ENCODE measurements at regions not wholly inside any gene's neighbourhood (a gene's known extent, or its start where the extent isn't known, plus 50 kb on each side); places are given as distances from the start of the nearest gene placed in this dataset.

GRCh38 chr7:155147624-155148023 is 77.5 kb downstream of the HTR5A start:
- no peaks in the 10 kb centered on the region for H3K4me1 ChIP-seq (ENCODE audit: insufficient read depth, low read length)
- H3K27ac ChIP-seq (ENCODE audit: low read depth in 1 of 2, low read length in 2 of 2) = no peak overlapping the region
- TF ChIP-seq, protein P1, sequence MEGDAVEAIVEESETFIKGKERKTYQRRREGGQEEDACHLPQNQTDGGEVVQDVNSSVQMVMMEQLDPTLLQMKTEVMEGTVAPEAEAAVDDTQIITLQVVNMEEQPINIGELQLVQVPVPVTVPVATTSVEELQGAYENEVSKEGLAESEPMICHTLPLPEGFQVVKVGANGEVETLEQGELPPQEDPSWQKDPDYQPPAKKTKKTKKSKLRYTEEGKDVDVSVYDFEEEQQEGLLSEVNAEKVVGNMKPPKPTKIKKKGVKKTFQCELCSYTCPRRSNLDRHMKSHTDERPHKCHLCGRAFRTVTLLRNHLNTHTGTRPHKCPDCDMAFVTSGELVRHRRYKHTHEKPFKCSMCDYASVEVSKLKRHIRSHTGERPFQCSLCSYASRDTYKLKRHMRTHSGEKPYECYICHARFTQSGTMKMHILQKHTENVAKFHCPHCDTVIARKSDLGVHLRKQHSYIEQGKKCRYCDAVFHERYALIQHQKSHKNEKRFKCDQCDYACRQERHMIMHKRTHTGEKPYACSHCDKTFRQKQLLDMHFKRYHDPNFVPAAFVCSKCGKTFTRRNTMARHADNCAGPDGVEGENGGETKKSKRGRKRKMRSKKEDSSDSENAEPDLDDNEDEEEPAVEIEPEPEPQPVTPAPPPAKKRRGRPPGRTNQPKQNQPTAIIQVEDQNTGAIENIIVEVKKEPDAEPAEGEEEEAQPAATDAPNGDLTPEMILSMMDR (IDR thresholded peaks at IDR 0.05) = no peak
- H3K36me3 Mint-ChIP-seq (ENCODE audit: low read depth) = no peaks in the 10 kb centered on the region
- H3K4me1 Mint-ChIP-seq (ENCODE audit: low read depth) = no peaks in the 10 kb centered on the region
- peaks cover 2 to 10% of the 10 kb centered on the region in 2 experiments for H3K27me3 ChIP-seq (ENCODE audit: control insufficient read depth in 1 of 2, insufficient read depth in 2 of 2, low read length in 2 of 2)
- no peak for DNase-seq
- no peaks in the 10 kb centered on the region for H3K36me3 ChIP-seq (ENCODE audit: insufficient read depth, low read length)
- peaks cover 0 to 7% of the 10 kb centered on the region in 2 experiments for H3K9me3 ChIP-seq (ENCODE audit: control insufficient read depth in 1 of 2, insufficient read depth in 1 of 2, low read length in 2 of 2)
- peaks cover 38% of the 10 kb centered on the region for H3K27me3 Mint-ChIP-seq
- no peak overlapping the region for H3K4me3 ChIP-seq (ENCODE audit: low read length)
- no peak overlapping the region for H3K4me3 Mint-ChIP-seq
- CTCF ChIA-PET = no interaction called here
- intact Hi-C loops (cut with DNase I, micrococcal nuclease) = no loop called here
- no peak overlapping the region for H3K27ac Mint-ChIP-seq
- no peak for ATAC-seq (ENCODE audit: poor library complexity)
- peaks cover 6% of the 10 kb centered on the region for H3K9me3 Mint-ChIP-seq
- POLR2A ChIA-PET = no interaction called here

GRCh38 chr7:155153676-155154075 is 83.6 kb downstream of the HTR5A start:
- Mint-ChIP-seq H3K36me3 (ENCODE audit: low read depth) (no peaks in the 10 kb centered on the region), H3K9me3 (peaks cover 9% of the 10 kb centered on the region), H3K4me3 (no peak overlapping the region), H3K27me3 (peaks cover 4% of the 10 kb centered on the region), H3K27ac (no peak overlapping the region), H3K4me1 (ENCODE audit: low read depth) (no peaks in the 10 kb centered on the region)
- ChIA-PET CTCF (no interaction called here), POLR2A (no interaction called here)
- TF ChIP-seq, protein P1 (IDR thresholded peaks at IDR 0.05) = no peak
- intact Hi-C loops (cut with DNase I, micrococcal nuclease) = no loop called here
- Histone ChIP-seq H3K27me3 (ENCODE audit: control insufficient read depth in 1 of 2, insufficient read depth in 2 of 2, low read length in 2 of 2) (peaks cover 3 to 12% of the 10 kb centered on the region in 2 experiments), H3K4me3 (ENCODE audit: low read length) (no peak overlapping the region), H3K36me3 (ENCODE audit: insufficient read depth, low read length) (no peaks in the 10 kb centered on the region), H3K4me1 (ENCODE audit: insufficient read depth, low read length) (no peaks in the 10 kb centered on the region), H3K27ac (ENCODE audit: low read depth in 1 of 2, low read length in 2 of 2) (no peak overlapping the region), H3K9me3 (ENCODE audit: control insufficient read depth in 1 of 2, insufficient read depth in 1 of 2, low read length in 2 of 2) (peaks cover 0 to 10% of the 10 kb centered on the region in 2 experiments)
- ATAC-seq (ENCODE audit: poor library complexity) = no peak
- no peak for DNase-seq

DNA sequence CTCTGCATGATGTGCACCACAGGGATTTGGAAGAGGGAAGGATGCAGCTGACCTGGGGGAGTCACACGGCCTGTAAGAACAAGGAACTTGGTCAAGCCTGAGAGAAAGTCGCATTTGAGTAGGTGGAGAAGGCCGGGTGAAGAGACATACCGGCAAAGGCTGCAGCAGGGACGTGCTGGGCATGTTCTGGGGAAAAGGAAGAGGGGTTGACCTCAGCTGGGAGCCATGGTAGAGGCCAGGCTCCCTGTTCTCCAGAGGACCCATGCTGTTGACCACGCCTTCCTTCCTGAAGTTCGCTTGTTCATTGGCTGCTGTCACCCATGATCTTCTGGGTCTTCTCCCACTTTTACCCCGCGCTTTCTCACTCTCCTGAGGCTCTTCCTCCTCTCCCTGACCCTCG is 84.5 kb downstream of the HTR5A start:
- Histone ChIP-seq H3K4me3 (ENCODE audit: low read length) (no peak overlapping the region), H3K27me3 (ENCODE audit: control insufficient read depth in 1 of 2, insufficient read depth in 2 of 2, low read length in 2 of 2) (peaks cover 3 to 12% of the 10 kb centered on the region in 2 experiments), H3K4me1 (ENCODE audit: insufficient read depth, low read length) (no peaks in the 10 kb centered on the region), H3K9me3 (ENCODE audit: control insufficient read depth in 1 of 2, insufficient read depth in 1 of 2, low read length in 2 of 2) (peaks cover 0 to 10% of the 10 kb centered on the region in 2 experiments), H3K27ac (ENCODE audit: low read depth in 1 of 2, low read length in 2 of 2) (no peak overlapping the region), H3K36me3 (ENCODE audit: insufficient read depth, low read length) (no peaks in the 10 kb centered on the region)
- H3K27me3 Mint-ChIP-seq = peaks cover 4% of the 10 kb centered on the region
- no peak overlapping the region for H3K4me3 Mint-ChIP-seq
- ATAC-seq (ENCODE audit: poor library complexity) = no peak
- H3K36me3 Mint-ChIP-seq (ENCODE audit: low read depth) = no peaks in the 10 kb centered on the region
- no peak overlapping the region for H3K27ac Mint-ChIP-seq
- H3K4me1 Mint-ChIP-seq (ENCODE audit: low read depth) = no peaks in the 10 kb centered on the region
- TF ChIP-seq, protein P1 (IDR thresholded peaks at IDR 0.05) = no peak
- peaks cover 9% of the 10 kb centered on the region for H3K9me3 Mint-ChIP-seq
- POLR2A ChIA-PET = no interaction called here
- intact Hi-C loops (cut with DNase I, micrococcal nuclease) = no loop called here
- CTCF ChIA-PET = no interaction called here
- no peak for DNase-seq
